ENCODE measurements at regions not wholly inside any gene's neighbourhood (a gene's known extent, or its start where the extent isn't known, plus 50 kb on each side); places are given as distances from the start of the nearest gene placed in this dataset.

- Histone ChIP-seq H3K4me1 (ENCODE audit: control insufficient read depth, low read depth, low read length) (no peaks in the 10 kb centered on the region), H3K9ac (ENCODE audit: low read length) (no peak overlapping the region), H3K27ac (ENCODE audit: low read length) (no peak overlapping the region)
Observed at GRCh38 chr1:57848406-57848805, 424.5 kb upstream of the DAB1 start.

DNA sequence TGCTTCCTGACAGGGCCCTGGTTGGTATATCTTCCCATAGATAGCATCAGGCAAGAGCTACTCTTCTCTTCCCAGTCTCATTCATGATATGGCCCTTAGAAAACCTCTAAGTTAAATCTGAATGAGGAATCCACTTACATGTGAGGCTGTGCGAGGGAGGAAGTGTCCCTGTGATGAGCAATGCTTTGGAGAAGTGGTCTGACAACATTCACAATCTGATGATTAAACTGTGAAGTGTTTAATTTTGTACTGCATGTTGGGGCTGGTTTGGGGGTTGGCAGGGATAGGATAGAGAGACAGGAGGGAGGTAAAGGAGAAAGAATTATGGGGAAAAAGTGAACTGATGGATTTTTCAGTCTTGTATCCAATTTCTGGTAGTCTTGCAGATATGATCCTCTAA lies 421.2 kb upstream of the DAB1 start:
- no peaks in the 10 kb centered on the region for H3K36me3 ChIP-seq (ENCODE audit: control insufficient read depth, low read depth, low read length)
- no peaks in the 10 kb centered on the region for H3K4me1 ChIP-seq (ENCODE audit: control insufficient read depth, low read depth, low read length)
- H3K9ac ChIP-seq (ENCODE audit: low read length), result no peak overlapping the region
- H3K4me3 ChIP-seq (ENCODE audit: low read length), result no peak overlapping the region
- no peak overlapping the region for H3K27ac ChIP-seq (ENCODE audit: low read length)
- no peaks in the 10 kb centered on the region for H3K27me3 ChIP-seq (ENCODE audit: control insufficient read depth, insufficient read depth, low read length)
- H3K9me3 ChIP-seq (ENCODE audit: control insufficient read depth, low read depth, low read length), result peaks cover 11% of the 10 kb centered on the region

More at GRCh38 chr1:57848406-57848805, 424.5 kb upstream of the DAB1 start:
- no peak overlapping the region for H3K4me3 ChIP-seq (ENCODE audit: low read length)
- no peaks in the 10 kb centered on the region for H3K27me3 ChIP-seq (ENCODE audit: control insufficient read depth, insufficient read depth, low read length)
- H3K9me3 ChIP-seq (ENCODE audit: control insufficient read depth, low read depth, low read length), result no peaks in the 10 kb centered on the region
- H3K36me3 ChIP-seq (ENCODE audit: control insufficient read depth, low read depth, low read length), result no peaks in the 10 kb centered on the region

GRCh38 chr1:57844382-57844980 lies 420.6 kb upstream of the DAB1 start:
- Histone ChIP-seq H3K4me1 (ENCODE audit: control insufficient read depth, low read depth, low read length) (no peaks in the 10 kb centered on the region), H3K9me3 (ENCODE audit: control insufficient read depth, low read depth, low read length) (peaks cover 13% of the 10 kb centered on the region), H3K27me3 (ENCODE audit: control insufficient read depth, insufficient read depth, low read length) (no peaks in the 10 kb centered on the region), H3K27ac (ENCODE audit: low read length) (no peak overlapping the region), H3K36me3 (ENCODE audit: control insufficient read depth, low read depth, low read length) (no peaks in the 10 kb centered on the region), H3K4me3 (ENCODE audit: low read length) (no peak overlapping the region), H3K9ac (ENCODE audit: low read length) (no peak overlapping the region)

- H3K36me3 ChIP-seq (ENCODE audit: control insufficient read depth, low read depth, low read length), result no peaks in the 10 kb centered on the region
- H3K27ac ChIP-seq (ENCODE audit: low read length), result no peak overlapping the region
Observed at GRCh38 chr1:57843760-57844159, 419.9 kb upstream of the DAB1 start.

GRCh38 chr1:57839526-57839925 lies 415.7 kb upstream of the DAB1 start:
- no peak overlapping the region for H3K4me3 ChIP-seq (ENCODE audit: low read length)
- H3K4me1 ChIP-seq (ENCODE audit: control insufficient read depth, low read depth, low read length), result no peaks in the 10 kb centered on the region
- H3K9me3 ChIP-seq (ENCODE audit: control insufficient read depth, low read depth, low read length), result peaks cover 13% of the 10 kb centered on the region
- H3K9ac ChIP-seq (ENCODE audit: low read length), result no peak overlapping the region
- H3K27me3 ChIP-seq (ENCODE audit: control insufficient read depth, insufficient read depth, low read length), result no peaks in the 10 kb centered on the region
- no peak overlapping the region for H3K27ac ChIP-seq (ENCODE audit: low read length)
- H3K36me3 ChIP-seq (ENCODE audit: control insufficient read depth, low read depth, low read length), result no peaks in the 10 kb centered on the region

More at GRCh38 chr1:57843760-57844159, 419.9 kb upstream of the DAB1 start:
- H3K9me3 ChIP-seq (ENCODE audit: control insufficient read depth, low read depth, low read length), result peaks cover 13% of the 10 kb centered on the region
- no peaks in the 10 kb centered on the region for H3K27me3 ChIP-seq (ENCODE audit: control insufficient read depth, insufficient read depth, low read length)
- no peak overlapping the region for H3K4me3 ChIP-seq (ENCODE audit: low read length)
- no peaks in the 10 kb centered on the region for H3K4me1 ChIP-seq (ENCODE audit: control insufficient read depth, low read depth, low read length)
- no peak overlapping the region for H3K9ac ChIP-seq (ENCODE audit: low read length)

GRCh38 chr1:57839067-57839466 lies 415.2 kb upstream of the DAB1 start:
- H3K27me3 ChIP-seq (ENCODE audit: control insufficient read depth, insufficient read depth, low read length), result no peaks in the 10 kb centered on the region
- H3K4me3 ChIP-seq (ENCODE audit: low read length), result no peak overlapping the region
- peaks cover 13% of the 10 kb centered on the region for H3K9me3 ChIP-seq (ENCODE audit: control insufficient read depth, low read depth, low read length)
- H3K4me1 ChIP-seq (ENCODE audit: control insufficient read depth, low read depth, low read length), result no peaks in the 10 kb centered on the region
- no peak overlapping the region for H3K27ac ChIP-seq (ENCODE audit: low read length)
- H3K9ac ChIP-seq (ENCODE audit: low read length), result no peak overlapping the region
- no peaks in the 10 kb centered on the region for H3K36me3 ChIP-seq (ENCODE audit: control insufficient read depth, low read depth, low read length)

DNA sequence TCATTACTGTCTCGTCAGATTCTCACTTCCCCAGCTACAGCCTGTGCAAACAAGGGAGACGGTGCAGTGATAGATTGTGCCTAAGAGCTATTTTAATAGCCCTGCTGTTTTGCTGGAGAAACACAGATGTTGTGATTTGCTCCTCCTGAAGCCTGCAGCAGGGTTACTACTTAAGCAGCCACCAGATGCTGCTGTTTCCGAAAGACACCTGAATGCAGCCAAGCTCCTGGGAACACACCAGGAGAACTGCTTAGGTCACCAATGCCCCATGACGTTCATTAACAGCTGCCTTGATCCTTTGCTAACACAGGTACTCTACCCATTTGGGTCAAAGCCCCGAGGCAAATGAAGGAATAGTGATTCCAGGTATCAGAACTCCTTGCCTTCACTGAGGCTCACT lies 411.8 kb upstream of the DAB1 start:
- H3K9ac ChIP-seq (ENCODE audit: low read length), result no peak overlapping the region
- H3K36me3 ChIP-seq (ENCODE audit: control insufficient read depth, low read depth, low read length), result no peaks in the 10 kb centered on the region
- H3K27ac ChIP-seq (ENCODE audit: low read length), result no peak overlapping the region
- H3K4me3 ChIP-seq (ENCODE audit: low read length), result no peak overlapping the region
- no peaks in the 10 kb centered on the region for H3K27me3 ChIP-seq (ENCODE audit: control insufficient read depth, insufficient read depth, low read length)
- peaks cover 15% of the 10 kb centered on the region for H3K4me1 ChIP-seq (ENCODE audit: control insufficient read depth, low read depth, low read length)
- peaks cover 4% of the 10 kb centered on the region for H3K9me3 ChIP-seq (ENCODE audit: control insufficient read depth, low read depth, low read length)

DNA sequence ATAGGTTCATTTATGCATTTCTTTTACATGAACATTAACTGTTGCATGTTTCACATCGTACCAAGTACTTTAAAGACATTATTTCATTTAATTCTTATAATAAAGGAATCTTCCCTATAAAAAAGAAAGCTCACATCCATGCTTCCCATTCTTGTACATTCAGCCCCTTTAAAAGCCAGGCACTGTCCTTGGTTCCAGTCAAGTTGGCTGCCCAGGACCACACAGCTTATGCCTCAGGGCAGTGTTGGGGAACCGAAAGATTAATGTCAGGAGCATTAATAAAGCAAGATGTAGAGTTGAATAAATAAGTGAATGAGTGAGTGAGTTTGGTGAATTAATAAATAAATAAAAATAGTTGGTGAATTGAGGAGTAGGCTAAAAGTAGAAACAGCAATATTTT lies 409.4 kb upstream of the DAB1 start:
- Histone ChIP-seq H3K27me3 (ENCODE audit: control insufficient read depth, insufficient read depth, low read length) (no peaks in the 10 kb centered on the region), H3K27ac (ENCODE audit: low read length) (no peak overlapping the region), H3K36me3 (ENCODE audit: control insufficient read depth, low read depth, low read length) (no peaks in the 10 kb centered on the region), H3K4me1 (ENCODE audit: control insufficient read depth, low read depth, low read length) (peaks cover 15% of the 10 kb centered on the region), H3K9me3 (ENCODE audit: control insufficient read depth, low read depth, low read length) (no peaks in the 10 kb centered on the region), H3K9ac (ENCODE audit: low read length) (peak overlapping the region; percentile 10), H3K4me3 (ENCODE audit: low read length) (no peak overlapping the region)

DNA sequence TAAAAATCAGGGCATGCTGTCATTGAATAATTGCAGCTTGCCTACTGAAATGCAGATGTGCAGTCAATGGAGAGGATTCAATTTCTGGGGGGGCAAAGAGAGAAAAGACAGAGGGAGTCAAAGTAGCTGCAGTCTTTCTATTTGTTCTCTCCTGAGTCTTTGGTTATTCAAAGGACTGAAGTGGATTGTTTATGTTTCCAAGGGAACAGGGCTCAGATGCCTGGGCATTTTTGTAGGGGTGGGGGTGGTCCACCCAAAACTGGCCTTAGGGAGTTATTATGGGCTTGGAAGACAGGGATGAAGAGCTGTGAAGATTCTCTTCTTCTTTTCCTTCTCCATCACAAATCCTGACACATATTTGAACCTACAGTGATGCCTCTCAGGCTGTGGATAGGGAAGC lies 408.8 kb upstream of the DAB1 start:
- Histone ChIP-seq H3K36me3 (ENCODE audit: control insufficient read depth, low read depth, low read length) (no peaks in the 10 kb centered on the region), H3K27ac (ENCODE audit: low read length) (no peak overlapping the region), H3K9me3 (ENCODE audit: control insufficient read depth, low read depth, low read length) (no peaks in the 10 kb centered on the region), H3K4me1 (ENCODE audit: control insufficient read depth, low read depth, low read length) (peaks cover 15% of the 10 kb centered on the region), H3K9ac (ENCODE audit: low read length) (peak overlapping the region; percentile 10), H3K27me3 (ENCODE audit: control insufficient read depth, insufficient read depth, low read length) (no peaks in the 10 kb centered on the region), H3K4me3 (ENCODE audit: low read length) (peak overlapping the region; percentile 13)

DNA sequence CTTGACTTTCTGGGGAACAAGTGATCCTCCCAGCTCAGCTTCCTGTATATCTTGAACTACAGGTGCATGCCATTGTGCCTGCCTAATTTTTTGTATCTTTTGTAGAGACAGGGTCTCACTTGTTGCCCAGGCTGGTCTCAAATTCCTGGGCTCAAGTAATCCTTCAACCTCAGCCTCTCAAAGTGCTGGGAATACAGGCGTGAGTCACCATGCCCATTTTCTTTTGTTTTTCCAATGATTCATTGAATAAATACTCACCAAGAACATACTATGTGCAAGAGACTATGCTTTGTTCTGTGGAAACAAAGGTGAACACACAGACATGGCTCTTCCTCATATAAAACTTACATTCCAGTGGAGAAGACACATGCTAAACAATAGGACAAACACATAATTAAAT lies 407.8 kb upstream of the DAB1 start:
- Histone ChIP-seq H3K36me3 (ENCODE audit: control insufficient read depth, low read depth, low read length) (no peaks in the 10 kb centered on the region), H3K4me1 (ENCODE audit: control insufficient read depth, low read depth, low read length) (peaks cover 15% of the 10 kb centered on the region), H3K9me3 (ENCODE audit: control insufficient read depth, low read depth, low read length) (no peaks in the 10 kb centered on the region), H3K9ac (ENCODE audit: low read length) (no peak overlapping the region), H3K27me3 (ENCODE audit: control insufficient read depth, insufficient read depth, low read length) (no peaks in the 10 kb centered on the region), H3K27ac (ENCODE audit: low read length) (no peak overlapping the region), H3K4me3 (ENCODE audit: low read length) (no peak overlapping the region)

- Histone ChIP-seq H3K27me3 (ENCODE audit: control insufficient read depth, insufficient read depth, low read length) (no peaks in the 10 kb centered on the region), H3K4me1 (ENCODE audit: control insufficient read depth, low read depth, low read length) (no peaks in the 10 kb centered on the region), H3K9ac (ENCODE audit: low read length) (no peak overlapping the region), H3K4me3 (ENCODE audit: low read length) (no peak overlapping the region), H3K9me3 (ENCODE audit: control insufficient read depth, low read depth, low read length) (no peaks in the 10 kb centered on the region), H3K27ac (ENCODE audit: low read length) (no peak overlapping the region), H3K36me3 (ENCODE audit: control insufficient read depth, low read depth, low read length) (no peaks in the 10 kb centered on the region)
Observed at GRCh38 chr1:57826535-57826934, 402.7 kb upstream of the DAB1 start.

GRCh38 chr1:57824535-57824934 lies 400.7 kb upstream of the DAB1 start:
- Histone ChIP-seq H3K4me1 (ENCODE audit: control insufficient read depth, low read depth, low read length) (no peaks in the 10 kb centered on the region), H3K27ac (ENCODE audit: low read length) (no peak overlapping the region), H3K9ac (ENCODE audit: low read length) (no peak overlapping the region), H3K4me3 (ENCODE audit: low read length) (no peak overlapping the region), H3K36me3 (ENCODE audit: control insufficient read depth, low read depth, low read length) (no peaks in the 10 kb centered on the region), H3K9me3 (ENCODE audit: control insufficient read depth, low read depth, low read length) (no peaks in the 10 kb centered on the region), H3K27me3 (ENCODE audit: control insufficient read depth, insufficient read depth, low read length) (no peaks in the 10 kb centered on the region)
